ENCODE measurements at regions not wholly inside any gene's neighbourhood (a gene's known extent, or its start where the extent isn't known, plus 50 kb on each side); places are given as distances from the start of the nearest gene placed in this dataset.
"Not testable (repeated sequence)": the region's sequence is repeated elsewhere in the genome, so short reads cannot be mapped to it uniquely, and the experiment has no call there.

GRCh38 chr2:125259451-125259850, 1234.4 kb downstream of the CNTNAP5 start:
- Mint-ChIP-seq H3K27ac (no peak overlapping the region), H3K4me3 (no peak overlapping the region)
- no peak for TF ChIP-seq CTCF (IDR thresholded peaks at IDR 0.05)

DNA sequence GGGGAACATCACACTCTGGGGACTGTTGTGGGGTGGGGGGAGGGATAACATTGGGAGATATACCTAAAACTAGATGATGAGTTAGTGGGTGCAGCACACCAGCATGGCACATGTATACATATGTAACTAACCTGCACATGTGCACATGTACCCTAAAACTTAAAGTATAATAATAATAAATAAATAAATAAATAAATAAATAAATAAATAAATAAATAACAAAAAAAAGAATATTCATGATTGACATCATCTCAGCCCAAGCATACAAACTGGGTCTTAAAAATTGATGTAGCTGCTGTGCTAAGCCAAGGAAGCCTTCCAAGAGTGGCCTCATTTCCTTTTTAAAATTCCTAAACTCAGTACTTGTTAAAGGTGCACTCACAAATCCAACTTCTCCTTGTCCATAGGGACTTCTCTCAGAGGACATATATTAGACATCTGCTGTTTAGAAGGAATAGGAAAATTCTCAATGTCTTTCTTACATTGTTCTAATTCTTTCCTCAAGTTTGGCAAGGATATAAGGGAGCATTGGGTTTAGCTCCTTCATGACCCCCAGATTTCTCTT, 1235.4 kb downstream of the CNTNAP5 start:
- H3K9me3 Mint-ChIP-seq, result peaks cover 25% of the 10 kb centered on the region
- not testable (repeated sequence) for H3K4me3 Mint-ChIP-seq; DNase-seq; H3K4me1 Mint-ChIP-seq (ENCODE audit: low read depth); H3K27ac Mint-ChIP-seq; H3K36me3 Mint-ChIP-seq (ENCODE audit: low read depth); H3K27me3 Mint-ChIP-seq (ENCODE audit: insufficient read depth)

More at GRCh38 chr2:125259451-125259850, 1234.4 kb downstream of the CNTNAP5 start:
- Mint-ChIP-seq H3K9me3 (peaks cover 25% of the 10 kb centered on the region), H3K36me3 (ENCODE audit: low read depth) (no peaks in the 10 kb centered on the region), H3K27me3 (ENCODE audit: insufficient read depth) (no peaks in the 10 kb centered on the region), H3K4me1 (ENCODE audit: low read depth) (no peaks in the 10 kb centered on the region)
- no peak for DNase-seq

DNA sequence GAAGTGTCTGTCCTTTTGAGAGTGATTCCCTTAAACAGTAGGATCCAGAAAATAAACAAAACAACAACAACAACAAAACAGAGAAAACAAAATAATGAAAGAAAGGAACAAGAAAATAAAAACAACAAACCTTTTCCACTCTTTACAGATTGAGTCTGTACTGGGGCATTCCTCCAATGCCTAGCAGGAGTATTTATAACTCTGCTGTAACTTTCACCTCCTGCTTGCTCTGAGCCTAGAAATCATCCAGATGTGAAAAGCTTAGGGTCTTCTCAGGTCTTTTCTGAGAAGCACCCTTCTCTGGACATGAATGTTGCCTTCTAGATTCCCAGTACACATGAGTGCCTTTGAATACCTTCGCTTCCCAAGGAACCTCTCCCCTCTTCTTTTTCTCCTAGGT, 1239.4 kb downstream of the CNTNAP5 start:
- Mint-ChIP-seq H3K27me3 (ENCODE audit: insufficient read depth) (no peaks in the 10 kb centered on the region; the same call in 1 of the 2 replicates), H3K27ac (no peak overlapping the region)

GRCh38 chr2:125267683-125268082, 1242.6 kb downstream of the CNTNAP5 start:
- DNase-seq, result no peak
- TF ChIP-seq CTCF (IDR thresholded peaks at IDR 0.05), result no peak
- Mint-ChIP-seq H3K9me3 (peaks cover 4% of the 10 kb centered on the region), H3K27ac (no peak overlapping the region), H3K27me3 (ENCODE audit: insufficient read depth) (no peaks in the 10 kb centered on the region; the same call in 1 of the 2 replicates), H3K4me3 (no peak overlapping the region), H3K36me3 (ENCODE audit: low read depth) (no peaks in the 10 kb centered on the region), H3K4me1 (ENCODE audit: low read depth) (no peaks in the 10 kb centered on the region)

More for the DNA sequence above, 1239.4 kb downstream of the CNTNAP5 start:
- H3K4me3 Mint-ChIP-seq, result no peak overlapping the region
- DNase-seq, result no peak
- H3K36me3 Mint-ChIP-seq (ENCODE audit: low read depth), result no peaks in the 10 kb centered on the region
- H3K4me1 Mint-ChIP-seq (ENCODE audit: low read depth), result no peaks in the 10 kb centered on the region
- peaks cover 22% of the 10 kb centered on the region for H3K9me3 Mint-ChIP-seq
- no peak for TF ChIP-seq CTCF (IDR thresholded peaks at IDR 0.05)

GRCh38 chr2:125272651-125273050, 1247.6 kb downstream of the CNTNAP5 start:
- Mint-ChIP-seq H3K4me1 (ENCODE audit: low read depth) (no peaks in the 10 kb centered on the region), H3K9me3 (peaks cover 17% of the 10 kb centered on the region), H3K36me3 (ENCODE audit: low read depth) (no peaks in the 10 kb centered on the region), H3K27ac (no peak overlapping the region), H3K4me3 (no peak overlapping the region), H3K27me3 (ENCODE audit: insufficient read depth) (no peaks in the 10 kb centered on the region)
- no peak for TF ChIP-seq CTCF (IDR thresholded peaks at IDR 0.05)
- no peak for DNase-seq

DNA sequence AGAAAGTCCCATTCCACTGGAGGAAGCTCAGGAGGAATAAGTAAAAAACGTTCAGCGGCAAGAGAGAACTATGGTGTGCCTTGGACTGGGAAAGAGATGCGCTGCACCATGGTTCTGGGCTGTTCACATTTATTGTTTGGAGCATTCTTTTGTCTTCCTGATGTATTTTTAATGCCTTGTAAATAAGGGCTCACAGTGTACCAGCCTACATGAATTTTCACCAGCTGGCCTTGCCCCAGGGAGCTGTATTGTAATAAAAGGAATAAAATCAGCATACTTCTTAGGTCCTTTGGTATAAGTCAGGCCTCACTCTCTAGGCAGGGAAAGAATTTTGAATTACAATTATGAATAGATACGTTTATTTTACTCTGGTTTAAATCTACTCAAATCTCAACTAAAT, 1249.6 kb downstream of the CNTNAP5 start:
- peaks cover 37% of the 10 kb centered on the region for H3K9me3 Mint-ChIP-seq

More for the DNA sequence above, 1249.6 kb downstream of the CNTNAP5 start:
- Mint-ChIP-seq H3K4me3 (no peak overlapping the region), H3K27me3 (ENCODE audit: insufficient read depth) (no peaks in the 10 kb centered on the region), H3K4me1 (ENCODE audit: low read depth) (no peaks in the 10 kb centered on the region), H3K36me3 (ENCODE audit: low read depth) (no peaks in the 10 kb centered on the region), H3K27ac (no peak overlapping the region)
- TF ChIP-seq CTCF (IDR thresholded peaks at IDR 0.05), result no peak
- DNase-seq, result no peak
